GM19099 (cell line): ENCODE measurements at regions not wholly inside any gene's neighbourhood (a gene's known extent, or its start where the extent isn't known, plus 50 kb on each side); places are given as distances from the start of the nearest gene placed in this dataset.

Experiments
- POLR2A ChIP-seq: IDR thresholded peaks from 3 replicates; pipeline ENCODE4 v1.6.1; 2011; ENCODE audit warnings: low read depth; ENCODE audit not compliant: insufficient read length; ENCODE audit errors: extremely low read depth

DNA sequence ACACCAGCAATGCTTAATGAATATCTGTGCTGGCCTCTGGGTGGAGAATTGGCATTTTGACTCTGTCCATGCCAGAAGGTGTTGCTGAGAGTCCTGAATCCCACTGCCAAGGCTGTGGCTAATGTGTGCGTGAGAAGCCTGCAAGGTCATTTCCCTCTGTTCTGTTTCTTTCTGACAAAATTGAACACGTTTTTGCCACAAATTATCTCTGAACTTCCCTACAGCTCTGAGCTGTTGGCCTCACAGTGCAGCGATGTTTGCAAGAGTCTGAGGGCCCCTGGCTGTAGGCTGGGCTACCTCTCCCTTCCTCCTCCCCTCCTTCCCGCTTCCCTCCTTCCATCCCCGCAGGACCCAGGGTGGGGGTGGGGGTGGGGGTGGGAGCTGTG, 154.1 kb upstream of the HS6ST1 start:
- no peak for TF ChIP-seq POLR2A

GRCh38 chr2:128473175-128474035, 154.7 kb upstream of the HS6ST1 start:
- no peak for TF ChIP-seq POLR2A

GRCh38 chr2:128474036-128474955, 155.6 kb upstream of the HS6ST1 start:
- no peak for TF ChIP-seq POLR2A

DNA sequence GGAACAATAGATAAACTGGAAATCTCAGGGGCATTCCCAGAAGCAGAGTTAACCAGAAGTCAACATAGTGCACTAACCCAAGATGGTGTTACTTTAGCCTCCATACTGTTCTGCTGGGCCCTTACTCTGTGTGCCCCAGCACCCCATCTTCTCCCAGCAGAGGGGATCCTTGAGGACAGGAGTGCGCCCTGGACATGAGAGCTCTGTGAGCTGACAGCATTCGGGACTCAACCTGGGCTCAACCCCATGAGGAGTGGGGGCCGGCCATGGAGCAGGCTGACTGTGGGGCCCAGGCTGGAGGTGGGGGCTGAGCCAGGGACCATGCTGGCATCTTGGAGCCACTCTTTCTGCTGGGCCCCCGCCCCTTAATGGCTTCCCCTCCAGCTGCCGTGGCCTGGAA, 156.3 kb upstream of the HS6ST1 start:
- no peak for TF ChIP-seq POLR2A

GRCh38 chr2:128475427-128476211, 157.0 kb upstream of the HS6ST1 start:
- TF ChIP-seq POLR2A, result no peak

- no peak for TF ChIP-seq POLR2A
These were observed 158.6 kb upstream of the HS6ST1 start for GRCh38 chr2:128477026-128477820.

DNA sequence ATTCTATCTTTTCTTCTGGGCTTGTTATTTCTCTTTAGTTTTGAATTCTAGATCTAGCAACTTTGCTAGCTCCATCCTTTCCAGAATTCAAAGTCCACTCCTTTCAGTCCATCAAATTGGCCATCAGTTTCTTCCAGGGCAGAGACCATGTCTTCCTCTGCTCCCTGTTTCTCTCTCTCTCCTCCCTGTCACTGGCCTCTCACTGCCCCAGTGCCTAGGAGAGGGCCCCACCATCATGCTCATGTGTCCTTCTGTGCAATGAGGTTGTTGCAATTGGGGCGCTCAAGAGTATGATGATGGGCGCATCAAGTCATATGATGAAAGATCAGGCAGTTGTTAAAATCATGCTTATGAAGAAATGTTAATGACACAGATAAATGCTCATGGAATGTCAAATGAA, 159.2 kb upstream of the HS6ST1 start:
- no peak for TF ChIP-seq POLR2A

- no peak for TF ChIP-seq POLR2A
These were observed 167.3 kb upstream of the HS6ST1 start for GRCh38 chr2:128485761-128486639.

GRCh38 chr2:128486640-128487375, 168.1 kb upstream of the HS6ST1 start:
- TF ChIP-seq POLR2A, result no peak

DNA sequence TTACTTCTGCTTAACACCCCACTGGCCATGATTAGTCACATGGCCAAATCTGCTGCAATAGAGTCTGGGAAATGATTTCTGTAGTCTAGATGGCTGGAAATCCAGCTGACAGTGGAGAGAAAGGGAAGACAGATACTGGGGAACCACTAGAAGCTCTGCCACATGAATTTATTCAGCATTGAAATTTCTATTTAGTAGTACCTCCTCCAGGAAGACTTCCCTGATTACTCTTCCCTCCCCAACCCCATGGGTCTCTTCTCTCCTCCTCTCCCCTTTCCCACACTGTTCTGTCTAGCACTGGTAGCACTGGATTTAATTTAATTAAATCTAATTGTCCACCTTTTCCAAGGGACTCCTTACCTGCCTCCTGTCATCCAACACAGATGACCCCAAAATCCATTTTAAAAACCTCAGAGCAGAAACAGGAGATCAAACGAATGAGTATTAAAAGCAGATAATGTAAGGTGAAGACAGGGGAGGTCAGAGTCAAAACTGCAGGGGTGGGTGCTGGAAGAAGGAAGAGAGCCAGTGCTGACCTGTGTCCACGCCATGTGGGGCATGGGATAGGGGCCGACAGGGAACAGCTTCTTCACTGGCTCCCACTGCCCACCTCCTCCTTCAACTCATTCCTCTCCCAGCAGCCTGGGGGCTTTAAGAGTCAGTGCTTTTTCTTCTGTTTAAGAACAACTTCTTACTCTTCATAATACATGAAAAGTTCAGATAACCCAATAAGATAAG, 169.2 kb upstream of the HS6ST1 start:
- no peak for TF ChIP-seq POLR2A

DNA sequence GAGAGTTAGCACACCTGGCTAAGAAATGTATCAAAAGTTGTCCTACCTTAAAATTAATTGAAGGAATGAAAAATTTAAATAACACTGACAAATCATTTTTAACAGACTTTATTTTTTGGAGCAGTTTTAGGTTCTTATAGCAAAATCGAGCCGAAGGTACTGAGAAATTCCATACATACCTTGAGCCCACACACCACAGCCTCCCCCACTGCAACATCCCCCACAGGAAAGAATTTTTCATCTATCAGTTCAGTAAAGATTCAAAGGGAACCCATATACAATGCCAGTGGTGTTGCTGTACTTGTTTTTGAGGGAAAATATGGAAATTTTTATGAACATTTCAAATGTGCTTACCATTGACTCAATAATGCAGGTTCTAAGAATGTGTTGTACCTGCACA, 169.8 kb upstream of the HS6ST1 start:
- TF ChIP-seq POLR2A, result no peak
